Neural cell (in vitro differentiated cells): ENCODE measurements at regions not wholly inside any gene's neighbourhood (a gene's known extent, or its start where the extent isn't known, plus 50 kb on each side); places are given as distances from the start of the nearest gene placed in this dataset.

Source experiments
- H2AFZ ChIP-seq: fragments of 200-600, 300-800 bp; sonication (generic), shearing (Covaris generic); 2 replicates; pipeline ENCODE4 v1.6.0; 2014; ENCODE audit warnings: low read depth, mild to moderate bottlenecking, antibody characterized with exemption, low read length, moderate library complexity
- H3F3A ChIP-seq: fragments of 200-600 bp; shearing (Covaris generic); 2 replicates; pipeline ENCODE4 v1.6.1; 2016; ENCODE audit warnings: mild to moderate bottlenecking, moderate library complexity, mixed read lengths, antibody characterized with exemption, low read length; ENCODE audit not compliant: insufficient read depth, poor library complexity, severe bottlenecking
- H3K27ac ChIP-seq: fragments of 200-600, 300-800 bp; sonication (generic), shearing (Covaris generic); 2 replicates; pipeline ENCODE4 v1.5.1; 2014; ENCODE audit warnings: mild to moderate bottlenecking, low read length, moderate library complexity
- H3K27me3 ChIP-seq: fragments of 300-800, 200-600 bp; sonication (generic), shearing (Covaris generic); 2 replicates; pipeline ENCODE4 v1.6.0; 2014; ENCODE audit warnings: mild to moderate bottlenecking, low read depth, low read length, moderate library complexity; ENCODE audit not compliant: insufficient read depth
- H3K36me3 ChIP-seq: fragments of 300-800, 200-600 bp; sonication (generic), shearing (Covaris generic); 2 replicates; pipeline ENCODE4 v1.5.1; 2014; ENCODE audit warnings: mild to moderate bottlenecking, antibody characterized with exemption, low read length, moderate library complexity; ENCODE audit not compliant: insufficient read depth
- H3K4me2 ChIP-seq: fragments of 300-800, 200-600 bp; sonication (generic), shearing (Covaris generic); 2 replicates; pipeline ENCODE4 v1.6.0; 2014; ENCODE audit warnings: mild to moderate bottlenecking, low read length
- H3K4me3 ChIP-seq: fragments of 300-800, 200-600 bp; sonication (generic), shearing (Covaris generic); 2 replicates; pipeline ENCODE4 v1.5.1; 2014; ENCODE audit warnings: mild to moderate bottlenecking, low read length, moderate library complexity
- H3K79me2 ChIP-seq: fragments of 200-600 bp; shearing (Covaris generic); replicated peaks from 2 replicates; pipeline ENCODE4 v1.6.0; 2014; ENCODE audit warnings: mild to moderate bottlenecking, low read length, moderate library complexity; ENCODE audit not compliant: insufficient read depth
- H3K9ac ChIP-seq: fragments of 300-800, 200-600 bp; sonication (generic), shearing (Covaris generic); 2 replicates; pipeline ENCODE4 v1.6.1; 2016; ENCODE audit warnings: mild to moderate bottlenecking, low read length, mixed read lengths
- H3K9me2 ChIP-seq: fragments of 200-600 bp; shearing (Covaris generic); 2 replicates; pipeline ENCODE4 v1.6.1; 2016; ENCODE audit warnings: mild to moderate bottlenecking, low read length, mixed read lengths; ENCODE audit not compliant: insufficient read depth
- H3K9me3 ChIP-seq: fragments of 200-600, 300-800 bp; sonication (generic), shearing (Covaris generic); 2 replicates; pipeline ENCODE4 v1.6.1; 2016; ENCODE audit warnings: mild to moderate bottlenecking, mixed run types, low read length, moderate library complexity, mixed read lengths
- H4K20me1 ChIP-seq: fragments of 200-600 bp; shearing (Covaris generic); 2 replicates; pipeline ENCODE4 v1.6.1; 2016; ENCODE audit warnings: mild to moderate bottlenecking, mixed run types; ENCODE audit not compliant: insufficient read depth
- EP300 ChIP-seq: fragments of 450-650 bp; conservative IDR thresholded peaks from 2 replicates; pipeline ENCODE4 v1.6.1; 2014; ENCODE audit warnings: antibody characterized with exemption, mild to moderate bottlenecking, moderate library complexity; ENCODE audit not compliant: poor library complexity, severe bottlenecking
- EZH2 ChIP-seq: fragments of 200-600, 300-800 bp; shearing (Covaris generic), sonication (generic); IDR thresholded peaks from 2 replicates; pipeline ENCODE4 v1.6.1; 2014; ENCODE audit warnings: antibody characterized with exemption, low read length, borderline replicate concordance, mild to moderate bottlenecking; ENCODE audit not compliant: insufficient read depth, poor library complexity, severe bottlenecking
- MXI1 ChIP-seq: fragments of 450-650 bp; conservative IDR thresholded peaks from 2 replicates; pipeline ENCODE4 v1.6.1; 2014; ENCODE audit warnings: antibody characterized with exemption, mild to moderate bottlenecking; ENCODE audit not compliant: poor library complexity, severe bottlenecking
- POLR2AphosphoS5 ChIP-seq: IDR thresholded peaks from 2 replicates; pipeline ENCODE4 v1.6.1; 2012
- RAD21 ChIP-seq: fragments of 450-650 bp; conservative IDR thresholded peaks from 2 replicates; pipeline ENCODE4 v1.6.1; 2014; ENCODE audit warnings: antibody characterized with exemption, mild to moderate bottlenecking, moderate library complexity
- SMC3 ChIP-seq: fragments of 450-650 bp; conservative IDR thresholded peaks from 2 replicates; pipeline ENCODE4 v1.6.1; 2014; ENCODE audit warnings: antibody characterized with exemption, mild to moderate bottlenecking, moderate library complexity; ENCODE audit not compliant: poor library complexity
- TAF1 ChIP-seq: IDR thresholded peaks from 2 replicates; pipeline ENCODE4 v1.6.1; 2012; ENCODE audit warnings: low read depth
- TF ChIP-seq, protein P1 (sequence below): IDR thresholded peaks from 2 replicates; pipeline ENCODE4 v1.6.1; 2012; ENCODE audit warnings: borderline replicate concordance
- TF ChIP-seq, protein P2 (sequence below): fragments of 450-650 bp; IDR thresholded peaks from 2 replicates; pipeline ENCODE4 v1.5.1; 2014; ENCODE audit warnings: antibody characterized with exemption, mild to moderate bottlenecking, moderate library complexity; ENCODE audit not compliant: poor library complexity, severe bottlenecking

DNA sequence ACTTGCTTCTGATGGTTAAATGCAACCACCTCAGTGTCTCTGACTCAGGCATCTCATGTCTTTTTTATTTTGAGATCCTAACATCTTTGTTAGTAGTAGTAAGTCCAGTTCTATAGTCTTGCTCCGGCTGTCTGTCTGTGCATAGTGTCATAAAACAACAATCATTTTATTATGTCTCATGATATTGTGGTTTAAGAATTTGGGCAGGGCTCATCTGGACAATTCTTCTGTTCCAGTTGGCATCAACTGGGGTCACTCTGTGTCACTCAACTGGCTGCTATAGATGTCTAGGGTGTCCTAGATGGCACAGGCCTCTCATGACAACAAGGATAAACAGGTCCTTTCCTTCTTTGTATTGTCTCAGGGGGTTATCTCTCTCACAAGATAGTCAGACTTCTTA is 299.6 kb upstream of the ZNF521 start:
- no peaks in the 10 kb centered on the region for H3K36me3 ChIP-seq
- H3K9me2 ChIP-seq: no peaks in the 10 kb centered on the region
- no peaks in the 10 kb centered on the region for H3K79me2 ChIP-seq
- TF ChIP-seq SMC3: no peak
- no peak for TF ChIP-seq RAD21
- no peak for TF ChIP-seq EZH2
- TF ChIP-seq POLR2AphosphoS5: no peak
- TF ChIP-seq, protein P1, sequence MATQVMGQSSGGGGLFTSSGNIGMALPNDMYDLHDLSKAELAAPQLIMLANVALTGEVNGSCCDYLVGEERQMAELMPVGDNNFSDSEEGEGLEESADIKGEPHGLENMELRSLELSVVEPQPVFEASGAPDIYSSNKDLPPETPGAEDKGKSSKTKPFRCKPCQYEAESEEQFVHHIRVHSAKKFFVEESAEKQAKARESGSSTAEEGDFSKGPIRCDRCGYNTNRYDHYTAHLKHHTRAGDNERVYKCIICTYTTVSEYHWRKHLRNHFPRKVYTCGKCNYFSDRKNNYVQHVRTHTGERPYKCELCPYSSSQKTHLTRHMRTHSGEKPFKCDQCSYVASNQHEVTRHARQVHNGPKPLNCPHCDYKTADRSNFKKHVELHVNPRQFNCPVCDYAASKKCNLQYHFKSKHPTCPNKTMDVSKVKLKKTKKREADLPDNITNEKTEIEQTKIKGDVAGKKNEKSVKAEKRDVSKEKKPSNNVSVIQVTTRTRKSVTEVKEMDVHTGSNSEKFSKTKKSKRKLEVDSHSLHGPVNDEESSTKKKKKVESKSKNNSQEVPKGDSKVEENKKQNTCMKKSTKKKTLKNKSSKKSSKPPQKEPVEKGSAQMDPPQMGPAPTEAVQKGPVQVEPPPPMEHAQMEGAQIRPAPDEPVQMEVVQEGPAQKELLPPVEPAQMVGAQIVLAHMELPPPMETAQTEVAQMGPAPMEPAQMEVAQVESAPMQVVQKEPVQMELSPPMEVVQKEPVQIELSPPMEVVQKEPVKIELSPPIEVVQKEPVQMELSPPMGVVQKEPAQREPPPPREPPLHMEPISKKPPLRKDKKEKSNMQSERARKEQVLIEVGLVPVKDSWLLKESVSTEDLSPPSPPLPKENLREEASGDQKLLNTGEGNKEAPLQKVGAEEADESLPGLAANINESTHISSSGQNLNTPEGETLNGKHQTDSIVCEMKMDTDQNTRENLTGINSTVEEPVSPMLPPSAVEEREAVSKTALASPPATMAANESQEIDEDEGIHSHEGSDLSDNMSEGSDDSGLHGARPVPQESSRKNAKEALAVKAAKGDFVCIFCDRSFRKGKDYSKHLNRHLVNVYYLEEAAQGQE: no peak
- TF ChIP-seq MXI1: no peak
- TF ChIP-seq TAF1: no peak
- TF ChIP-seq, protein P2, sequence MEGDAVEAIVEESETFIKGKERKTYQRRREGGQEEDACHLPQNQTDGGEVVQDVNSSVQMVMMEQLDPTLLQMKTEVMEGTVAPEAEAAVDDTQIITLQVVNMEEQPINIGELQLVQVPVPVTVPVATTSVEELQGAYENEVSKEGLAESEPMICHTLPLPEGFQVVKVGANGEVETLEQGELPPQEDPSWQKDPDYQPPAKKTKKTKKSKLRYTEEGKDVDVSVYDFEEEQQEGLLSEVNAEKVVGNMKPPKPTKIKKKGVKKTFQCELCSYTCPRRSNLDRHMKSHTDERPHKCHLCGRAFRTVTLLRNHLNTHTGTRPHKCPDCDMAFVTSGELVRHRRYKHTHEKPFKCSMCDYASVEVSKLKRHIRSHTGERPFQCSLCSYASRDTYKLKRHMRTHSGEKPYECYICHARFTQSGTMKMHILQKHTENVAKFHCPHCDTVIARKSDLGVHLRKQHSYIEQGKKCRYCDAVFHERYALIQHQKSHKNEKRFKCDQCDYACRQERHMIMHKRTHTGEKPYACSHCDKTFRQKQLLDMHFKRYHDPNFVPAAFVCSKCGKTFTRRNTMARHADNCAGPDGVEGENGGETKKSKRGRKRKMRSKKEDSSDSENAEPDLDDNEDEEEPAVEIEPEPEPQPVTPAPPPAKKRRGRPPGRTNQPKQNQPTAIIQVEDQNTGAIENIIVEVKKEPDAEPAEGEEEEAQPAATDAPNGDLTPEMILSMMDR: no peak
- no peak for TF ChIP-seq EP300
- no peak overlapping the region for H3K9ac ChIP-seq
- H3K4me2 ChIP-seq: no peak overlapping the region
- H3K27ac ChIP-seq: no peak overlapping the region
- H3K27me3 ChIP-seq: no peaks in the 10 kb centered on the region
- no peak overlapping the region for H3K4me3 ChIP-seq
- no peak overlapping the region for H2AFZ ChIP-seq
- no peaks in the 10 kb centered on the region for H3K9me3 ChIP-seq
- no peaks in the 10 kb centered on the region for H4K20me1 ChIP-seq
- H3F3A ChIP-seq: no peaks in the 10 kb centered on the region

DNA sequence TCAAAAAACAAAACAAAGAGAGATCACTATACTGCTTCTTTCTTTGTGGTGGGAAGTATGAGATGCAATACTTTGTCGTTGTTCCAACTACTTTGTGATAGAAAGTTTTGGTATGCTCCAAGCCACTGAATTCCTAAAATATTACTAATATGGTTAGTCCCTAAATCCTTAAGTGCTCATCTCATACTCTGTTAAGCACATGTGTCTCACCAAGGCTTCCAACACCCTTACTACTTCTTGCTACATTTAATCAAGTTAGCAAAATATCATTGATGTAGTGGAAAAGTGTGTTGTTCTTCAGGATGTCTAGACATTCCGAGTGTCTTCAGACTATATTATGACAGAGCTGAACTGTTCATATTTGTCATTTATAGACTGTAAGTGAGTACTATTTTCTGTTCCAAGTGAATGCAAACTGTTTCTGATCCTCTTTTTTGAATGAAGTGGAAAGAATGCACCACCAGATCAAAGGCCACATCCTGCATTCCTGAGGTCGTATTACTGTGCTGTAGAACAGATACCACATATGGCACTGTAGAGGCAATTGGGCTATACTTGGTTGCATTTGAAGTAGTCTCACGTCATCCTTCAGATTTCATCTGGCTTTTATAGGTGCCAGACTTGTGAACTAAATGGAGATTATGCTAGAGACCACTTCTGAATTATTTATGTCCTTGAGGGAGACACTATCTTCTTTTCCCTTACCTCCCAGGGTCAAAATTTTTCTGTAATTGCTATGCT is 298.4 kb upstream of the ZNF521 start:
- Histone ChIP-seq H3K9me2 (no peaks in the 10 kb centered on the region), H3K4me2 (no peak overlapping the region), H2AFZ (no peak overlapping the region), H3K79me2 (no peaks in the 10 kb centered on the region), H3K9ac (no peak overlapping the region), H3K27ac (no peak overlapping the region), H3F3A (no peaks in the 10 kb centered on the region), H3K4me3 (no peak overlapping the region), H3K36me3 (no peaks in the 10 kb centered on the region), H4K20me1 (no peaks in the 10 kb centered on the region), H3K9me3 (no peaks in the 10 kb centered on the region), H3K27me3 (no peaks in the 10 kb centered on the region)
- TF ChIP-seq MXI1 (no peak), TAF1 (no peak), EP300 (no peak), EZH2 (no peak), RAD21 (no peak), POLR2AphosphoS5 (no peak), SMC3 (no peak)
- TF ChIP-seq, protein P2: no peak
- TF ChIP-seq, protein P1: no peak
